Ascending aorta (tissue), 2 donors: ENCODE measurements at regions not wholly inside any gene's neighbourhood (a gene's known extent, or its start where the extent isn't known, plus 50 kb on each side); places are given as distances from the start of the nearest gene placed in this dataset.

Experiments used
- DNase-seq, 2 donors: peaks; one replicate each; pipeline ENCODE4 v3.0.0-alpha.2; 2019; ENCODE audit warnings: low spot score in 2 of 2
- H3K27ac ChIP-seq, 2 donors: fragments of 200-600 bp; sonication (generic); one replicate each; pipeline ENCODE4 v1.5.1; 2016 to 2017; ENCODE audit warnings: mild to moderate bottlenecking in 1 of 2
- H3K27me3 ChIP-seq: fragments of 200-600 bp; sonication (generic); one replicate; pipeline ENCODE4 v1.5.1; 2017
- H3K36me3 ChIP-seq, 2 donors: fragments of 200-600 bp; sonication (generic); one replicate each; pipeline ENCODE4 v1.5.1; 2016
- H3K4me1 ChIP-seq, 2 donors: fragments of 200-600 bp; sonication (generic); one replicate each; pipeline ENCODE4 v1.5.1; 2016 to 2017; ENCODE audit warnings: mild to moderate bottlenecking in 1 of 2
- H3K4me3 ChIP-seq, 2 donors: fragments of 200-600 bp; sonication (generic); one replicate each; pipeline ENCODE4 v1.5.1; 2016 to 2017; ENCODE audit warnings: mild to moderate bottlenecking in 1 of 2
- H3K9me3 ChIP-seq, 2 donors: fragments of 200-600 bp; sonication (generic); one replicate each; pipeline ENCODE4 v1.5.1; 2016
- intact Hi-C: fragments of 100-400 bp; cut with DNase I; formaldehyde crosslinking; loops from one replicate; pipeline ENCODE4 v1.15.1; 2023
- TF ChIP-seq, protein P1 (sequence below), 3 experiments: fragments of 200-600 bp in 2 of 3; fragments of 450-650 bp in 1 of 3; sonication (generic) in 2 of 3; IDR thresholded peaks; one replicate each; pipeline ENCODE4 v1.5.1; 2016 to 2019; ENCODE audit warnings: antibody characterized with exemption in 3 of 3, mild to moderate bottlenecking in 1 of 3, moderate library complexity in 1 of 3

- Histone ChIP-seq H3K4me1 (no peaks in the 10 kb centered on the region), H3K4me3 (no peak overlapping the region), H3K36me3 (peaks cover 0 to 7% of the 10 kb centered on the region in 2 donors), H3K27me3 (no peaks in the 10 kb centered on the region), H3K9me3 (no peaks in the 10 kb centered on the region), H3K27ac (no peak overlapping the region)
- TF ChIP-seq, protein P1, sequence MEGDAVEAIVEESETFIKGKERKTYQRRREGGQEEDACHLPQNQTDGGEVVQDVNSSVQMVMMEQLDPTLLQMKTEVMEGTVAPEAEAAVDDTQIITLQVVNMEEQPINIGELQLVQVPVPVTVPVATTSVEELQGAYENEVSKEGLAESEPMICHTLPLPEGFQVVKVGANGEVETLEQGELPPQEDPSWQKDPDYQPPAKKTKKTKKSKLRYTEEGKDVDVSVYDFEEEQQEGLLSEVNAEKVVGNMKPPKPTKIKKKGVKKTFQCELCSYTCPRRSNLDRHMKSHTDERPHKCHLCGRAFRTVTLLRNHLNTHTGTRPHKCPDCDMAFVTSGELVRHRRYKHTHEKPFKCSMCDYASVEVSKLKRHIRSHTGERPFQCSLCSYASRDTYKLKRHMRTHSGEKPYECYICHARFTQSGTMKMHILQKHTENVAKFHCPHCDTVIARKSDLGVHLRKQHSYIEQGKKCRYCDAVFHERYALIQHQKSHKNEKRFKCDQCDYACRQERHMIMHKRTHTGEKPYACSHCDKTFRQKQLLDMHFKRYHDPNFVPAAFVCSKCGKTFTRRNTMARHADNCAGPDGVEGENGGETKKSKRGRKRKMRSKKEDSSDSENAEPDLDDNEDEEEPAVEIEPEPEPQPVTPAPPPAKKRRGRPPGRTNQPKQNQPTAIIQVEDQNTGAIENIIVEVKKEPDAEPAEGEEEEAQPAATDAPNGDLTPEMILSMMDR (IDR thresholded peaks at IDR 0.05), result no peak
- no peak for DNase-seq
- intact Hi-C loops, result no loop called here
Observed at GRCh38 chr16:85481206-85481605, 131.9 kb upstream of the GSE1 start.

DNA sequence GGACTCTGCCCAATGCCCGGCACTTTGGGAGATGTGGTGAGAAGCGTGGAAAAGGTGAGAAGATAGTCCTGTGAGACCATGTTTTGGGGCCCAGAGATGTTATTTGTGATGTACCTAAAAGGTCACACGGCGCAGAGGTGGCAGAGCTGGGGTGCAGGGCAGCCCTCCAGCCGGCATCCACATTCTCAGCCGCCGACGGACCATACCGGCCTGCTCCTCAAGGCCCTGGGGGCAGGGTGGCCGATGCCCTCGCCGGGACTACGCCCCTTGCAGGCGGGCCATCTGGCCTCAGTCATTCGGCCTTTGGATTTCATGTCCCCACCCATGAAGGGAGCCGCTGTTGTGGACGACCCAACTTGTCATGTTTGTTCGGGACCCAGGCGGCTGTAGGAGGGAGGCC is 131.4 kb upstream of the GSE1 start:
- DNase-seq, result no peak
- Histone ChIP-seq H3K27me3 (no peaks in the 10 kb centered on the region), H3K9me3 (no peaks in the 10 kb centered on the region), H3K4me3 (no peak overlapping the region), H3K4me1 (no peaks in the 10 kb centered on the region), H3K27ac (no peak overlapping the region), H3K36me3 (peaks cover 0 to 7% of the 10 kb centered on the region in 2 donors)
- TF ChIP-seq, protein P1 (IDR thresholded peaks at IDR 0.05), result no peak
- intact Hi-C loops, result no loop called here

DNA sequence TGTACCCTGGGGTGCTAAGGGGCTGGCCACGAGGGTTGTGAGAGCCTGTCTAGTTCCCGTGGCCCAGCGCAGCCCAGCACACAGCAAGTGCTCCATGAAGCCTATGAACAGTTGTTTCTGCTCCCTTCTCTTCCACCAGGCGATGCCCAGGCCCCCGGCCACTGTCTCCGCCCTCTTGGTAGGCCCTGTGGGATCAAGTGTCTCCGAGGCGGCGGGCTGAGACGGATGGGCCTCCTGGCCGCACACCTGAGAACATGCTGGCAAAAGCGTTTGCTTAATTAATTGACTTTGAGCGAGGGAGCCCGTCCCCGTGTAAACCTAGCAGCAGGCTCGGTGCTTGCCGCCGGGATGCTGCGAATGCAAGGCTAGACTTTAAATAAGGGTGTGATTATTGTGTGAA is 129.7 kb upstream of the GSE1 start:
- intact Hi-C loops, result no loop called here
- DNase-seq, result no peak

DNA sequence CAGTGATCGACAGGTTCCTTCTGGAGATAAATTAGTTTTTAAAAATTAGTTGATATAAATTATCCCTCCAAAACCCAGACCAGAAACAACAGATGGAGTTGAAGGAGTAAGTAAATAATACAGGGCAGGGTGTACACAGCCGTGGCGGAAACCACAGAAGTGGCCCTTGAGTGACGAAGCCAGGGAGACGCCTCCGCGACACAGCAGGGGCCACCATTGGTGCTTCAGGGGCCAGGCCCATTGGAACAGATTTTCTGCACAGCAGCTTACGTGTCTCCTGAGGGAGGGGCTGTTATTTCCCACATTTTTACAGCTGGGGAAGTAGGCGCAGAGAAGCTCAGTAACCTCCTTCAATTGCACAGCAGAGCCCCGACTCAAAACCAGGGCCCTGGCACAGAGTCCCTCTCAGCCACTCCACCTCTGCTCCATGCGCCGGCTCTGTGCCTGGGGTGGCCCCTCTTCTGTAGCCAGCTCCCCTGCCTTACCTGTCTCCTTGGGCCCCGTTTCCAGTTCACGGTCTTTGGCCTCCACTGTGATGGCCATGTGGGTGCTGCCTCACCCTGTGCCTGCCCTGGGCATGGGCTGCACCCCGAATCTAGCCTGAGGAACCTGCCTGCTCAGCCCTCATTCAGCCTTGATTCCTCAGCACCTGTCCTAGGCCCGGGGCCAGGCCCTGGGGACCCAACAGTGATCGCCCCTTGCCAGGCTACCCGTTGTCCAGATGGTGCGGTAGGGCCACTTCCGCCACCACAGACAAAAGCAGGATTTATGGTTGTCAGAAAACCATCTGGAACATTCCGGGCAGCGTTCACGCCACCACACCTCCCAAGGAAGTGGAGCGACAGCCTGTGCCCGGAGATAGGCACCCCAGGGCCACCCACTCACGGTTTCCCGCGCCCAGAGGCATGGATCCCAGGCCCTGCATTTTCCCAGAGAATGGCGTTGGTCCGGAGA is 128.5 kb upstream of the GSE1 start:
- peaks cover 0 to 4% of the 10 kb centered on the region in 2 donors for H3K36me3 ChIP-seq
- TF ChIP-seq, protein P1 (IDR thresholded peaks at IDR 0.05), result no peak
- no peaks in the 10 kb centered on the region for H3K4me1 ChIP-seq
- no peak overlapping the region for H3K27ac ChIP-seq
- no peaks in the 10 kb centered on the region for H3K27me3 ChIP-seq
- intact Hi-C loops, result no loop called here
- no peak overlapping the region for H3K4me3 ChIP-seq
- no peak for DNase-seq
- no peaks in the 10 kb centered on the region for H3K9me3 ChIP-seq

More for the DNA sequence above, 129.7 kb upstream of the GSE1 start:
- Histone ChIP-seq H3K27me3 (no peaks in the 10 kb centered on the region), H3K36me3 (peaks cover 0 to 6% of the 10 kb centered on the region in 2 donors), H3K4me1 (no peaks in the 10 kb centered on the region), H3K4me3 (no peak overlapping the region), H3K9me3 (no peaks in the 10 kb centered on the region), H3K27ac (no peak overlapping the region)
- TF ChIP-seq, protein P1 (IDR thresholded peaks at IDR 0.05), result no peak

GRCh38 chr16:85485379-85485778 is 127.7 kb upstream of the GSE1 start:
- Histone ChIP-seq H3K27ac (no peak overlapping the region), H3K4me1 (no peaks in the 10 kb centered on the region), H3K27me3 (no peaks in the 10 kb centered on the region), H3K4me3 (no peak overlapping the region), H3K9me3 (no peaks in the 10 kb centered on the region), H3K36me3 (no peaks in the 10 kb centered on the region)
- DNase-seq, result no peak
- intact Hi-C loops, result no loop called here
- TF ChIP-seq, protein P1 (IDR thresholded peaks at IDR 0.05), result no peak
